Brain pericyte (primary cell): ENCODE measurements at regions not wholly inside any gene's neighbourhood (a gene's known extent, or its start where the extent isn't known, plus 50 kb on each side); places are given as distances from the start of the nearest gene placed in this dataset.

Experiments
- DNase-seq: peaks from one replicate; pipeline ENCODE4 v3.0.0-alpha.2; 2012; ENCODE audit warnings: low read depth, low spot score

DNA sequence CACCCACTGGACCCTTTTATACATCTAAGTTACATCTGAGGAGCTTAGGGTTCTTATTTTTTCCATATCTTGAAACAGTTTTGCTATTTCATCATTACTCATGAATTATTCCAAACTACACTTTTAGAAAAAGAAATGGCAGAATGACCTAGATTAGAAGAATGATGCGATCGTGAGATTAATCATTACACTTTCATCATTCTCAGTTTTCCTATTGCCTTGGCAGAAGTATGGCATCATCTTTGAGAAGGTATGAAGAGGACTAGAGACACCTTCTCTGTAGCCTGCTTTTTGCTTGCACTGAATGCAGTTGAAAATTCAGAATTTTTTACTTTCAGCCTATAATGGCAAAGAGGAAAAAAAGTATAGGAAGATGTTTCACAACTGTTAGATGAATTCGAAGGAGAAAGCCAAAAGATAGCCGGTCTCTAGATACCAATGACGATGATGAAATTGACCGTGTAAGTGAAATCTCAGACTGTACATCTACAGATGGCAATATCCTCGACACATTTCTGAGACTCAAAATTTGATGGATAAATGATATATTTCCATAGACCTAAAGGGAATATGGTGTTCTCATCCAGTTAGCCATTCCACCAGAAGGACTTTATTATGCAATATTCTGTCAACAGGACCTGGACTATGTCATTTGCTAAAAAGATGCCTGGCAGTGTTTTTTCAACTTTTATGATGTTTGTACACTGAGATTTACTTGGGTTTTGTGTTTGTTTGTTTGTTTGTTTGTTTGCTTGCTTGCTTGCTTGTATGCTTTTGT is 191.8 kb downstream of the TOMM20 start:
- no peak for DNase-seq

GRCh38 chr1:234934611-234935033 is 194.0 kb downstream of the TOMM20 start:
- DNase-seq, result no peak

GRCh38 chr1:234933475-234933874 is 195.2 kb downstream of the TOMM20 start:
- no peak for DNase-seq

- no peak for DNase-seq
Measured at GRCh38 chr1:234932511-234933430, 195.9 kb downstream of the TOMM20 start.

GRCh38 chr1:234932106-234932505 is 196.5 kb downstream of the TOMM20 start:
- DNase-seq, result no peak

GRCh38 chr1:234931404-234931973 is 197.1 kb downstream of the TOMM20 start:
- no peak for DNase-seq

DNA sequence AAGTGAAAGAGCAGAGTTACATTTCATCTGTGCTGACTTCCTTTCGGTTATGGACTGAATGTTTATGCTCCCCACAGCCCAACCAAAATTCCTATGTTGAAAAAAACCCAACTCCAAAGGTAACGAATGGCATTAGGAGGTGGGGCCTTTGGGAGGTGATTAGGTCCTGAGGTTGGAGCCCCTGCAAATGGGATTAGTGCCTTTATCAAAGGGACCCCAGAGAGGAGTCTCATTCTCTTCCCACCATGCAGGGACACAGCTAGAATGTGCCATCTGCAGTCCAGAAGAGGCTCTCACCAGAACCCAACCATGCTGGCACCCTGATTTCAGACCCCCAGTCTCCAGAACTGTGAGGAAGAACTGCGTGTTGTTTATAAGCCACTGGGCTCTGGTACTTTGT is 199.3 kb downstream of the TOMM20 start:
- DNase-seq, result no peak

DNA sequence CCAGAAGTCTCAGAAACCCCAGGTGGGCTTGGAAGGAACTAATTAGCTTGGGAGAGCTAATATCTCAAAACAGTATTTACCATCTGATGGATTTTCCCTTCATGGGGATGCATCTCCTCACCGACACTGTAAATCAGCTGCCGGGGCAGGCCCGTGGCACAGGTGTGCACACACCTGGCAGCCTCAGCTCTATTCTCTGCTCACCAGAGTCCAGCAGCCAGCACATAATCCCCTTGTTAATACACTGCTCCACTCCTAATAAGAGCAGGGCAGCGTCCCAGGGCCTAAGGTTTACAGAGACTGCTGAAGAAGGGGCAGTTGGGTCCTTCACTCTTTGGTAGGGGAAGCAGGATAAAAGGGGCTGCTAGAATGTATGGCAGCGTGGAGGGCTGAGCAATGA is 200.0 kb downstream of the TOMM20 start:
- no peak for DNase-seq

- no peak for DNase-seq
Measured at GRCh38 chr1:234927971-234928640, 200.5 kb downstream of the TOMM20 start.

DNA sequence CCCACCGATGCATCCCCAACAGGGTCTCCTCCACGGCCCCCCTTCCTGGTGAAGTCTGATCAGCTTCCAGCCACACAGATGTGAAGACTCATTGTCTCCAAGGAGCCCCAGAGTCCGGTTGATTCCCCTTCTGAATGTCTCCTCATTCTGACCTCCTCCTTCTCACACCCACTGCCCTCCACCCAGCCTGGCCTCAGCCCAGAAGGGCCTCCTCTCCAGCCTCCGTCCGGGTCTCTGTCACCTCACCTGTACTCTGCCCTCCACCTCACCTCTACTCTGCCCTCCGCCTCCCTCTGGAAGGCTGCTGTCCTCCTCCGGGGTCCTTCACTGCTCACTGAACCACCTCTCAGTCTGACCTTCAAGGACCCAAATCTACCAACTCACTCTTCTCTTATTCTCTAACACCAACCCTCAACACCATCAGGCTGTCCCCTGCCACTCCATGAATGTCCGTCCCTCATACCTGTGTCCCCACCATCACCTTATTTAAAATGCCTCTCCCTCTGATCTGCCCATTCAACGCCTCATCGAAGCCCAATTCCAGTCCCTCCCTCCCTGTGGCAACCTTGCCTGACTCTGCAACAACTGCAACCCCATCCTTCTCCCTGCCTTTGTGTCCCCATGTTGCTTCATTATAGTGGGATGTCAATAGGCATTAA is 201.2 kb downstream of the TOMM20 start:
- no peak for DNase-seq

DNA sequence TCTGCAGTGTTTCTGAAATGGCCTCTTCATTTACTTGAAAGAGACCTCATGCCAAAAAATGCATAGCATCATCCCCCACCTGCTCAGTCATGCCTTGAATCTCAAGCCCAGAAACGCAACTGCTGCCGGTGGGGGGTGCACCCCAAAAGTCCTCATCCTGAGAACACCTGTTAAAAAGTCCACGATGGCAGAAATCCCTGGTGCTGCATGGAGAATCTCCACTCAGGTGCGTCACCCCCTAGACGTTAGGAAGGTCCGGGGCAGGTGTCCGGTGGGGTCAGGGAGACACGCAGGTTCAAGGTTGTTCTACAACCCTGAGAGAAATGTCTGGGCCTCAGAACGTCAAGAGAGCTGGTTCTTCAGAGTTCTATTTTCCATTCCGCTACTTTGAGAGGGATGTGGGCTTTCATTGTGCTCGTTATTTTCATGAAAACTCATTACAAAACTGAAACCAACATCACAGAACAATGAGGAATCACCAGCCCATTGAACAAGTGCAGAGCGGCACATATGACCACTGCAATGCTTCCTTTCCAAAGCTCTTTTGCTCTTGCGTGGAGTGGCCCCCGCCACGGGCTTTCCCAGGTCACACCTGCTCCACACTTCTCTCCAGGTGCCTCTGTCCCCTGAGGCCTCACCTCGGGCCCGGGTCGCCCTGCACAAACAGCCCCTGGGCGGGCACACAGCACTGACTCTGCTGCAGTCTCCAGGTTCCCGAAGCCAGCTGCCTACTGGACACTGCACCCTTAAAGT is 201.9 kb downstream of the TOMM20 start:
- no peak for DNase-seq

DNA sequence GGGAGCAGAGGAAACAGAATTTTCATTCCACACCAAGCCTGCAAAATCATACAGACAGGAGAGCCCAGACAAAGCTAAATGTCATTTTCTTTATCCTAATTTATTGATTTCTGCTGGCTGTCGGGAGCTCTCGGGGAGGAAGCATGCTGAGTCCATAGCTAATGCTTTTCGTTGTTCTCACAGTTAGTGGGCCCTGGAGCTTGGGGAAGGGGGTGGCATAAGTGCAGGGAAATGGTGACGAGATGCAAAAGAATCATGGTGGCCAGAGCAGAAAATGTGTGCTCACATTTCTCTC is 202.4 kb downstream of the TOMM20 start:
- no peak for DNase-seq

- peak; percentile 77 for DNase-seq
Measured at GRCh38 chr1:234925440-234926263, 203.0 kb downstream of the TOMM20 start.

DNA sequence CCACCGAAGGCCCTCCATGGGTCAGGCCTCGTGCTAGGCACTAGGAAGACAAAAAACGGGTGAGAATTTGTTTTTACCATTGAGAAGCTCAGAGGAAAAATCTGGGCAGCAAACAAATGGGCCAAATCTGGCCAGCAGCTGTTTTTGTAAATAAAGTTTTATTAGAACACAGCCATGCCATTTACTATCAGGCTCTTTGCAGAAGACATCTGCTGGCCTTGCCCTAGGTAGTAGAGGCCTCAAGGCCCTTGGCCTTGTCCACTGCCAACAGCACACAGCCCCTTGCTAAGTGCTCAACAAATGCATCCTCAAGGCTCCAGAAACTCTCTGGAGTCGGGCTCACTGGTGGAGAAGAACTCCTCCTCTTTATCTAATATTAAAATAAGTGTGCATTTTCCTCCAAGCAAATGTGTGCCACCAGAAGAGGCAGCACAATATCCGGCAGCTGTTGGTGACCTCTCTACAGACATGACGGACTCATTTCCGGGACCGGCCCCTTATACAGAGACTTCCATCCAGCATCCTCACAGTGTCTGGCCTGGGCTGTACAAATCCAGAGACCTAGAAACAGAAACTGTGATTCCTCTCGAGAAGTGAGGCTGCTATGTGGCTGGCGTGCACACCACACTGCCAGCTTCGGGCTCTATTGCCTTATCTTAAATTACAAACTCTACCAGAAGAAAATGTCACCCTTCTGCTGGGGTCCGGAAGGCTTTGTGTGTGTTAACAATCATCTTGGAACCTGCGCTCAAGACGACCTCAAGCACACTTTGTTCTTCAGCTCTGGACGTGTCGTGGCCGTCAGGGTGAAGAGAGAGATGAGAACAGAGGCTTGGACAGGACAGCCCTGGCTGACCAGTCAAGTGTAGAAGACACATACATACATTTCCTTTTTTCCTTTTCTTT is 203.9 kb downstream of the TOMM20 start:
- no peak for DNase-seq

- DNase-seq, result no peak
Measured at GRCh38 chr1:234923626-234924025, 205.0 kb downstream of the TOMM20 start.

DNA sequence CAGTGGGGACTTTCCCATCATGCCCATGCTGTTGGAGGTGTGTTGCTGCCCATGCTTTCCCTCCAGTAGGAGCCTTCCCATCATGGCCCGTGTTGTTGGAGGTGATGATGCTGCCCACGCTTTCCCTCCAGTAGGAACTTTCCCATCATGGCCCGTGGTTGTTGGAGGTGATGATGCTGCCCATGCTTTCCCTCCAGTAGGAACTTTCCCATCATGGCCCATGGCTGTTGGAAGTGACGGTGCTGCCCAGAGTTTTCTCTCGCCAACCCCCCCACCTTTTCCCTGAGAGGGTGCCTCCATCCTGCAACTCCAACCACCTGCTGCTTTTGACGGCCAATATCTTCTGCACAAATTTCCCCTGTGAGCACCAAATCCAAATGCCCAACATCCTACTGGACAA is 205.7 kb downstream of the TOMM20 start:
- DNase-seq, result no peak

DNA sequence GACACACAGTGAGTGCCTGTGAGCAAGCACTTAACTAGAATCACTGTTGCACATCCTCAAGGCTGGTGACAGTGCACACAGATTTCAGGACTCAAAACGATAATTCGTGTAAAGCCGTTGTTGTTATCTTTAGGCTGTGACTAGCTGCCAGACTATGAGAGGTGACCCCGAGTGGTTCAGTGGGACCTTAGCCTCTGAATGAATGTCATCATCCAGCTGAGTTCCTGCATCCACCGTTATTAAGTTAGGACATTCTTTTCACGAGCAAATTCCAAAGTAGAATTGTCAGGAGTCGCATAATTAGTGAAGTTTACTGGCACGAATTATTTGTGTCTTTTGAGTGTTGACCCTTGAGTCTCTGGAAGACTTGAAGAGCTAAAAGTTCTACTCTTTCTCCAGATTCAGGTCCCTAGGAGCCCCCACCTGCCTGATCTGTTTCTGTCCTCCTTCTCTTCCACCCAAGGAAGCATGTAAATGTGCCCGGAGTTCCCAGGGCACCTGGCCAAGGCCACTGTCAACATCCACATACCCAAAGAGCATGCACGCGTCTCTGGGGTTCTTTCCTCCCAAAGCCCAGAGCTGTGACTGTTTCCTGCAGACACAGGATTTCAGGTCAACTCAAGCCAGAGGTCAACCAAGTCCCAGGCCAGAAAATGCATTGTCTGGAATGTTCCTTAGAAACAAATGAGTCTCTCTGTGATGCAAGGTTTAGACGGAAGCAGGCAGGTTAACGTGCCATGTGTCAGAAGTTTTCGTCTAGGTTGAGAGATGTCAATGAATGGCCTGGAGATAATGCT is 207.2 kb downstream of the TOMM20 start:
- no peak for DNase-seq

DNA sequence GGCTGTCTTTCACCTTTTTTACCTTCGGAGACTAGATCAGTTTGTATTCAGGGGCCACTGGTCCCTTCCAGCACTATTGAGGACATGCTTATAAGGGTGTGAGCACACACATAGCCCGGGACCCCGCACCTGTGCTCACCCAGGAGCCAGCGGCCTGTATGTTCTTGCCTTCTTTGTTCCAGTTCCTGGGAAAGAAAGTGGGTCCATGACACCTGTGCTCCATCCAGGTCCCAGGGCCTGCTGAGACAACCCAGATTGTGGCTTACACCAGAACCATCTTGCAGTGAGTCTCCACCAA is 207.8 kb downstream of the TOMM20 start:
- DNase-seq, result no peak
